Mucosa of gallbladder (tissue), 1 donor: ENCODE measurements at regions not wholly inside any gene's neighbourhood (a gene's known extent, or its start where the extent isn't known, plus 50 kb on each side); places are given as distances from the start of the nearest gene placed in this dataset.

Experiments
- DNase-seq: peaks from one replicate; pipeline ENCODE4 v3.0.0-alpha.2; 2020; ENCODE audit warnings: low spot score
- donor health status: DM: no; HTN: no; CAD: no.

- no peak for DNase-seq
Observed at GRCh38 chr5:29950416-29951145, 1242.9 kb upstream of the CDH6 start.

DNA sequence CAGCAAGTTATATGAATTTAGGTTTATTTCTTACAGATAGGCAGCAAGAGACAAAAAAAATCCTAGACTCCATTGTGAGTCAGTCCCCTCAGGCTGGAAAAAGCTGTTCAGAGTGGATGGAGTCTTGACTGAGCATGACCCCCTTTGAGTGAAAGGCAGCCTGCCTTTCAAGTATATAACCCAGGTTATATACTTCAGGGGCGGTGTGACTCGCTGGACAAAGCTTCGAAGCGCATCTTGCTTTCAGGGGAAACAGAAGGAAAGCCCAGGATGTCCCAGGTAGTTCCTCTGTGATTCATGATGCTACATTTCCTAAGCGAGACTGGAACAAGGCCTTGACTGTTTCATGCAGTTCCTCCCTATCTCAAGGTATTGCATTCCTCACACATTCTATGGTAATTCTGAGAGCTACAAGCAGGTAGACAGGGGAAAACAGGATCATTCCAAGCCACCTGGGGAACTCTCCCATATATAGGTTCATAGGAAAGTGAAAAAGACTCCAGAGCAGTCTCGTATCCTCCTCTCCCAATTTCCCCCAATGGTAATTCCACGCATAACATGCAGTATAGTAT lies 1244.1 kb upstream of the CDH6 start:
- DNase-seq, result no peak

DNA sequence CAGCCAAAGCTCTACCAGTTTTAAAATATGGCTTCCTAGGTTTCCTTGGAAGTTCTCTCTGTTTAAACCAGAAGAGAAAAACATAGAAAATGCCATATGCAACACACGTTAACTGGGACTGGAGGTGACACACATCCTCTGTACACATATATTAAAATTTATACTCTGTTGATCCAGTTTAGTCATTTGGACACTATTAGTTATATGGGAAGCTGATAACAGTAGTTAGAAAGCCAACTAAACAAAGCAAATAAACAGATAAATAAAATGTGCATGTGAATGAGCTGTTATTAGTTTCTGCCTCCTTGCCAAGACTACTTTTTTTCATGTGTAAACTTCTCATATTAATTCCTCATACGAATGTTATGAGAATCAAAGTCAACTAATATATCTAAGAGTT lies 1249.2 kb upstream of the CDH6 start:
- DNase-seq, result no peak

GRCh38 chr5:29942089-29942488 lies 1251.4 kb upstream of the CDH6 start:
- no peak for DNase-seq

GRCh38 chr5:29939988-29940387 lies 1253.5 kb upstream of the CDH6 start:
- DNase-seq, result no peak

DNA sequence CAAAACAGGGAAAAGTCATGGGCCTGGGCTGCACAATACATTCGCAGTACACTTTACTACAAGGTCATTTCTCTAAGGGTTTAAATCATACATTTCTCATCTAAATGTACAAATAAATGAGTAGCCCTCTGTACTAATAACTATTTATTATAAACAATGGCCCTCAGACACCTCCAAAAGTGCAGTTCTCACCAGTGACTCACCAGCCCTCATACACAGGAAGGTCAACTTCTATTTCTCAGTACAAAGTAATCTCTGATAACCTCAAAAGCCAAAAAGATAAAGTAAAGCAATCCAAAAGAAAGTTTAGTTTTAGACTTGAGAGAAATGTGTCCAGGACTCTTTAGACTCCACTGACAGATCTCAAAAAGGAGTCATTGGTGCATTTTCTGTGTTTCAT lies 1258.1 kb upstream of the CDH6 start:
- DNase-seq, result no peak

DNA sequence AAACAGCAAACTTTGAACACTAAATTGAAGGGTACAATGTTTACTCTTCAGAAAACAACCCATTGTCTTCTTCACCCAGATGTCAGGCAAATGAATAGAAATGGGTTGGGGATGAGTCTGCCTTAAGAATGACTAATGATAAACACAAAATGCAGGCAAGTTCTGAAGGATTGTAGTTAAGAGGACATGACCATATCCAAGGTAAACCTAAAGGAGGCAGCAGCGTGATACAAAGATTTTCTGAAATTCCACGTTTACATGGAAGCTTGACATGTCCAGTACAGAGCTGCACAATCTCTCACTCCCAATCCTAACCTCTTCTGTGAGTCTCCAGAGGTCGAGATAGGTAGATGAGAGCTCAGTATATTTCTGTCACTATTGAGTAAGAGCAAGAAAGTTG lies 1263.2 kb upstream of the CDH6 start:
- DNase-seq, result no peak

GRCh38 chr5:29924107-29924506 lies 1269.4 kb upstream of the CDH6 start:
- DNase-seq, result no peak

DNA sequence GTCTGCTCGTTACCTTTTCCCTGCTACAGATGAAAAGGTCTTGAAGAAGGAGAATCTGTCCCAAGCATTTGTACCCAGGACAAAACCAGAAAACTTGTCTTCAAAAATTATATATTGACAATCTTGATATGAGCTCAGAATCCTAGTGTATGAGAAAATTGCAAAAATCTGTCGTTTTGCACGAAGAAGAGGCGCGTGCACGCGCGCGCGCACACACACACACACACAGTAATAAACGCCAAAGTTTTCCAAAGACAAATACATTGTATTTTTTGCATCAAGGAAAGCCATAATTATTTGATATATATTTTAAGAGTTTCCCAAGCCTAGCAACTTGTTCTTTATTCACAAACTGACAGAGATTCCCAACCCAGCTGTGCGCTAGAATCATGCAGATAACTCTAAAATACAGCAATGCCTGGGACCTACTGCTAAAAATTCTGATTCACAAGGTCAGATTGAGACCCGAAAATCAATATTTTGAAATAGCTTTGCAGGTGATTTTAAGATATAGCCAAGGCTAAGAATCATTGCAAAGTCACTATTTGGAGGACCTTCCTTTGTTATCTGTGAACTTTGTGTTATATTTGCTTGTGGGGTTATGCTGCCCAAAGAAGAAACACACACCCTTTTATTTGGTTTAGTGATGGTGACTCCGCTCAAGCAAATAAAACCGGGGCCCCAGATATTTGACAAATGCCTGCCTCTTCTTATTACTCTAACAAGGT lies 1287.7 kb upstream of the CDH6 start:
- DNase-seq, result no peak

- DNase-seq, result no peak
Observed at GRCh38 chr5:29902859-29903258, 1290.6 kb upstream of the CDH6 start.

GRCh38 chr5:29899583-29899982 lies 1293.9 kb upstream of the CDH6 start:
- DNase-seq, result peak; percentile 24

GRCh38 chr5:29897916-29898315 lies 1295.6 kb upstream of the CDH6 start:
- no peak for DNase-seq

DNA sequence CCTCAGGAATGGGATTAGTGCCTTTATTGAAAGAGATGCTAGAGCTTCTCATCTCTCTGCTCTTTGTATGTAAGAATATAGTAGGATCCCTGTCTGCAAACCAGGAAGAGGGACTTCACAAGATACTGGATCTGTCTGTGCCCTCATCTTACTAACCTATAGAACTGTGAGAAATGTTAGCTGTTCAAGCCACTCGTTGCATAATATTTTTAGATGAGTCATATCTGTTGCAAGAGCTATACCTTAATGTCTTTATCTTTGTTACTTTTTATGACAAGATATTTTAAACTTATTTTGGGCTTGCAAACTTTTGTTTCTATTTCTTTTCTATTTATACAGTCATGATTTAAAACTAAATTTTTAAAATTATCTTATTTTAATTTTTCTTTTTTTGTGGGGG lies 1296.8 kb upstream of the CDH6 start:
- no peak for DNase-seq

- DNase-seq, result no peak
Observed at GRCh38 chr5:29894668-29895067, 1298.8 kb upstream of the CDH6 start.

- no peak for DNase-seq
Observed at GRCh38 chr5:29889051-29889450, 1304.4 kb upstream of the CDH6 start.

DNA sequence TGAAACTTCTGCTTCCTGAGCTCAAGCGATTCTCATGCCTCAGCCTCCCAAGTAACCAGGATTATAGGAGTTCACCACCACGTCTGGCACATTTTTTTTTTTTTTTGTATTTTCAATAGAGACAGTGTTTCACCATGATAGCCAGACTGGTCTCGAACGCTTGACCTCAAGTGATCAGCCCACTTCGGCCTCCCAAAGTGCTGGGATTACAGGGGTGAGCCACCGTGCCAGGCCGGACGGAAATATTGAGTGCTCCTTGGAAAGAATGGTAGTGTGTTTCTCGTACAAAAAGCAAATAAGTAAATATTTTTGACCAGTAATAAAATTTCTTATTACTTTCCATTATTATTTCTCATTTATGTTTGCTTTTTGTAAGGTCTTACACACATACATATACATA lies 1307.9 kb upstream of the CDH6 start:
- DNase-seq, result no peak

DNA sequence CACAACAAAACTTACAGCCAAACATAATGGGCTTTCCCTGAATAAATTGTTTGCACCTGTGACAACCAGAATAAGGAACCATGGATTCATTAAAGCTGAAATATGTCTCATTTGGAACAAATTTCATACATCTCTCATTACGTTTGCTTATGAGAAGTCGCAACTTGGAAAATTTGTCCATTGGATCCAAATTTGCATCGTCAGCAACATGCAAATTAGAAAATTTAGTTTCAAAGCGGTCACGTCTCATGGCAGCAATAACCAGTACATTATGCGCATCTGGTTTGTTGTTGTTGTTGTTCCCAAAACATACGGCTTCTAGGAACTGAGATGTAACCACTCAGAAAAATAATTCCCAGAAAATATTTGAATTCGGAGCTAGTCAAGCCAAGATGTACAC lies 1311.5 kb upstream of the CDH6 start:
- no peak for DNase-seq

DNA sequence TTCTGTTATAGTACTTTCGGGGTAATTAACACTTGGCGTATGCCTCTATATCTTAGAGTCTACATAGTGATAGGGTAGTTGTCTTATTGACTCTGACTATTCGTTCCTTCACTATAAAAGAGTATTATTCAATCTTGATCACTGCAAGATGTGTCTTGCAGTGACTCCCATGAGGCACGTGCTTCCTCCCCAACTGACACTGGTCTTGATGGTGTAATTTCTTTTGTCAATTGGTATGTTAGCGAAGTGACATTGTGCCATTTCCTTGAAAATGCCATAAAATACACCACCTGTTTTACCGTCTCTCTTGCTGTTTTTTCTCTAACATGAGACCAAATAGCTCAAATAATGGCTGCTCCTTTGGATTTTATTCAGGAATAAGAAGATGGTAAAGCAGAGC lies 1314.1 kb upstream of the CDH6 start:
- no peak for DNase-seq

DNA sequence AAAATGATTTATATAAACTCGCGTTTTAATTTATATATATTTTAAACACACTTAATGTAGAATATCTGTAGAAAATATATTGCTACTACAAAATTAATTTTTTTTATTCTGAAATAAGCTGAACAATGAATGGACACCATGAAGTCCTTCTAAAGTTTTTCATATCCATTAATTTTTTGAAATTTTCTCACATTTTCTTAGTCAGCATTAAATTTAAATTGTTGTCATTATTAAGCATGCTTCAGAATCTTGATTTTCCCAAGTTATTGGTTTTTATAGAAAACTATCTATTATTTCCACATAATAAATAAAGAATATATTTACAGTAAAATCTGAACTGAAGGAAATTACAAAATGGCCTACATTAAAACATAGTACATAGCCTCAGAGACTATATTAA lies 1314.9 kb upstream of the CDH6 start:
- DNase-seq, result no peak

DNA sequence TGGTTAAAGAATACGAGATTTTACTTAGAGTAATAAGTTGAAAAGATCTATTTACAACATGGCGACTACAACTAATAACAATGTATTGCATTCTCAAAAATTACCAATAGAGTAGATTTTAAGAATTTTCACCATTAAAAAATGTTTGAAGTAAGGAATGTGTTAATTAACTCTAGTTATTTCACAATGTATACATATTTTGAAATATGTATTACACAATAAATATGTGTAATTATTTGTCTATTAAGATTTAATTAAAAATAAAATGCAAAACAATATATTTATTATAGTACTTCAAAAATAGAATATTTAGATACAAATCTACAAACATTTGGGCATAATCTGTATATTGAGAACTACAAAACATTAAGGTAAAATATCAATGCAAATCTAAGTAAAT lies 1326.3 kb upstream of the CDH6 start:
- DNase-seq, result no peak

GRCh38 chr5:29853711-29854220 lies 1339.7 kb upstream of the CDH6 start:
- no peak for DNase-seq

DNA sequence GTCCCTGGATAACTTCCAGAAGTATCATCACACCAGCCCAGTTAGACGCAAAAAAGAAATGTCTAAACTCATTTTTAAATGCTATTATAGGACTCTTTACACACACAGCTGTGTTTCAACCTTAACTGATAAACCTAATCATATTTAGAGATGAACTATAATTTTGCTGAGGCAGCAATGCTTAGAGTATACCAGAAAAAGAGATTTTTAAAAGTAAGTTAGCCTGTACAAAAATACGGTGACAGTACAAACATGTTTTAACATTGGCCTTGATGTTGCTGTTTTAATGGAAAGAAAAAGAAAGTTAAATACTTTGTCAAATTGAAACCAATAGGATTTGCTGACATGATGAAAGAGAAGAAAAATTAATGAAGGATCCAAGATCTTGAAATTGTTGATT lies 1341.2 kb upstream of the CDH6 start:
- DNase-seq, result no peak

DNA sequence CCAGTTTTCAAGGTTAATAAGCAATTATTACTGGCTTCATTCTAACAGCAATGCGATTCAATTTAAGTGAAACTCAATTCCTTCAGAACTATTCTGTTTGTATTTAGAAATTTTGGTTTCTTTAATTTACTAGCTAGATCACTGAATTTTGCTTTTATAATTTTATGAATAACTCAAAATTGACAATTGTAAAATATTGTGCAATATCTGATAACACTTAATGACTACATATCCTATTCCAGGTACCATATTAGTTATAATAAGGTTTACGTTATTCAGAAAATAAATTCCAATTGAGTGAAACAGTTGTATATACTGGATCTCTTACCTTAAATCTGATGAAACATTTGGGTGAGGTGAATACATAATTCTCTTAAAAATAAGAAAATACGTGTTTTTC lies 1348.3 kb upstream of the CDH6 start:
- no peak for DNase-seq
